Activated naive CD4-positive, alpha-beta T cell treated with anti-CD3 and anti-CD28 coated beads, Interleukin-2, amount 50 U/mL, for 72 hours (primary cell): ENCODE measurements at regions not wholly inside any gene's neighbourhood (a gene's known extent, or its start where the extent isn't known, plus 50 kb on each side); places are given as distances from the start of the nearest gene placed in this dataset.
"Not testable (repeated sequence)": the region's sequence is repeated elsewhere in the genome, so short reads cannot be mapped to it uniquely, and the experiment has no call there.

Experiments used
- ATAC-seq, 2 donors: fragments of 150-1000 bp; cut with Tn5 transposase; 2 replicates each; pipeline ENCODE4 v1.10.0; 2021; ENCODE audit warnings: mild to moderate bottlenecking in 2 of 2, moderate library complexity in 2 of 2
- DNase-seq, 2 donors: peaks; one replicate each; pipeline ENCODE4 v3.0.0; 2021 to 2022; ENCODE audit warnings: low spot score in 2 of 2
- H3K27ac Mint-ChIP-seq, 2 donors: one replicate each; pipeline ENCODE4 v1.8.0; 2022; ENCODE audit warnings: mild to moderate bottlenecking in 2 of 2, mixed read lengths in 2 of 2
- H3K36me3 Mint-ChIP-seq, 2 donors: one replicate each; pipeline ENCODE4 v1.8.0; 2022; ENCODE audit warnings: mixed read lengths in 2 of 2
- H3K9me3 Mint-ChIP-seq, 2 donors: one replicate each; pipeline ENCODE4 v1.8.0; 2022; ENCODE audit warnings: mixed read lengths in 2 of 2

DNA sequence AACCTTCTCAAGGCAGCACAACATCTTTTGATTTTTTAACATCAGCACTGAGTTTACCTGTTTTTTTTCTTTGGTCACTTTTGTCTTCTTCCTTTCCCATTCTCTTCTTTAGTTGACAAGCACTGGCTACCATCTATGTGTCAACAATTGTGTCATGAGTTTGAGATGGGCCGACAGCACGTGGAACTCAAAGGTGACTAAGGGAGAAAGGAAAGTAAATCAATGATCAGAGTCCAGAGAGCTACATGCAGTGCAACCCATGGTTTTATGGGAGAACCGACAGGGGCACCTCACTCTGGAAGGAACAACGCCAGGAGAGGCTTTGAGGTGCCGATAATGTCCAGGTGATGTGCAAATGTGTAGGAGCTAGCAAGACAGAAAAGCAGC is 755.5 kb downstream of the RNF144A start:
- ATAC-seq (peak; percentile 46 to 56), DNase-seq (no peak)
- Mint-ChIP-seq H3K9me3 (peaks cover 9% of the 10 kb centered on the region in 2 donors), H3K27ac (peak overlapping the region; percentile 1 to 80), H3K36me3 (peaks cover 23 to 39% of the 10 kb centered on the region in 2 donors)

DNA sequence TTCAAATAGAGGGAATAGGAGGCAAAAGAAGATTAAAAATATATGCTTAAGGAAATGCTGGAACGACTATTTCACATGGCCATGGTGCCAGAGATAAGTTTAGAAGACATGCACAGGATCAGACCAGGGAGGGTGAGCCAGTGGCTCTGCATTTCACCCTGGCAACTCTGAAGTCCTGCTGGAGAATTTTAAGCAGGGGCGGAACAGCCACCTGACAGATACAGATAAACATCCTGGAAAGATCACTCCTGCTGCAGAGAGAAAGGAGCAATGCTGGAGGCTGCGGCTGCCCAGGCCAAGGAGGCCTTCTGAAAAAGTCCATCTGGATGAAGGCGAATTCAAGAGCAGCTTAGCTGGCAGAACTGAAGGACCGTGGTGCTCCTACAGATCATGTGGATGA is 755.9 kb downstream of the RNF144A start:
- peaks cover 9% of the 10 kb centered on the region in 2 donors for H3K9me3 Mint-ChIP-seq
- H3K27ac Mint-ChIP-seq: peak overlapping the region in 1 of 2 donors; percentile 80
- ATAC-seq: no peak
- H3K36me3 Mint-ChIP-seq: peaks cover 23 to 39% of the 10 kb centered on the region in 2 donors
- DNase-seq: no peak

DNA sequence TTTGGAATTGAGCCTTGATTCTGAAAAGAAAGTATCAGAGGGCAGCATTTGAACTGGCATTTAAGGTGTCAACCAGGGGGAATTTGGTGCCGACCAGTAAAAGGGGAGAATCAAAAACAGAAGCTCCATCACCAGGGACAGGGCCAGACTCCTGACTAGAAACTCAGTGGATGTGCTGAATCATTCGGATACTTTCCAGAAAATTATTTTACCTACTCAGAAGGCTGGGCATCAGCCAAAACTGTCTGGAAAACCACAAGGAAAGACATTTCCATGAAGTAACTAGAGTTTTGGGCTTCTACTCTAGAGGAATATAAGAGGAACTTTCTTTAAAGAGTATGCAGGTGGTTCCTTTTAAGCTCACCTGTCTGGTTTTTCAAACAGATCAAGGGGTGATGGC is 756.6 kb downstream of the RNF144A start:
- Mint-ChIP-seq H3K36me3 (peaks cover 23 to 39% of the 10 kb centered on the region in 2 donors), H3K9me3 (peaks cover 9% of the 10 kb centered on the region in 2 donors), H3K27ac (no peak overlapping the region)
- DNase-seq (no peak), ATAC-seq (no peak)

DNA sequence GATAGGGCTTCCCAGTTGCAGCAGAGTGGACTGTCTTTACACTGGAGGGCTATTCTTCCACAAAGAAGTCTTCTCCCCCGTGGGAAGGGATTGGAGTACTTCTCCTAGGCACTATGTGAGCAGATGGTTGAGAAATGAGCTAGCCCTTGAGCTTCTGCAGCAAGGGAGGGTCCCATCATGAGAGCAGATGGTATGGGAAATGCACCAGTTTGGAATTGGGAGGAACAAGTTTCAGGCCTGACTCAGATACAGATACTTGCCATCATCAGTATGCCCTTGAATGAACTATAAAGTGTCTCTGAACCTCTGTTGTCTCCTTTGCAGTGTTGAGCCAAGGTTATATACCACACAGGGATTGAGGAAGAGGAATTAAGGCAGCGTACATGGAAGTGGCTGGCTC is 757.4 kb downstream of the RNF144A start:
- Mint-ChIP-seq H3K27ac (no peak overlapping the region), H3K36me3 (peaks cover 23 to 39% of the 10 kb centered on the region in 2 donors), H3K9me3 (peaks cover 9% of the 10 kb centered on the region in 2 donors)
- no peak for ATAC-seq
- no peak for DNase-seq

DNA sequence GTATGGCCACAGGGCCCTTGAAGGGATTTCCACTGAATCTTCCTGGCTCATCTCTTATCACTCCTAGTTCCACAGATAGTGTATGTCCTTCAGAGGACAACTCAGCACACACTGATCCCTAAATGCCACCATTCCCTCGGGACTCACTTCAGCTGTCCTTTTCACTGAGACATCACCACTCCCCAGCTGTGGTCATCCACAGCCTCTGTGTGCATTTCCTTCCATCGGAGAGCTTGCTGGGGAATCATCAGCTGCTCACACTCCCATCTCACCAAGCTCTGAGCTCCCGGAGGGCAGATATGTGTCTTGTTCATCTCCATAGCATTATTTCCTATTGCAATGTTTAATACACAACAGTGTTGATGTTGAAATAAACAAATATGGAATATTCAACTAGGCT is 759.5 kb downstream of the RNF144A start:
- peaks cover 17 to 32% of the 10 kb centered on the region in 2 donors for H3K36me3 Mint-ChIP-seq
- H3K9me3 Mint-ChIP-seq: peaks cover 5 to 9% of the 10 kb centered on the region in 2 donors
- DNase-seq (no peak), ATAC-seq (no peak)
- no peak overlapping the region for H3K27ac Mint-ChIP-seq

DNA sequence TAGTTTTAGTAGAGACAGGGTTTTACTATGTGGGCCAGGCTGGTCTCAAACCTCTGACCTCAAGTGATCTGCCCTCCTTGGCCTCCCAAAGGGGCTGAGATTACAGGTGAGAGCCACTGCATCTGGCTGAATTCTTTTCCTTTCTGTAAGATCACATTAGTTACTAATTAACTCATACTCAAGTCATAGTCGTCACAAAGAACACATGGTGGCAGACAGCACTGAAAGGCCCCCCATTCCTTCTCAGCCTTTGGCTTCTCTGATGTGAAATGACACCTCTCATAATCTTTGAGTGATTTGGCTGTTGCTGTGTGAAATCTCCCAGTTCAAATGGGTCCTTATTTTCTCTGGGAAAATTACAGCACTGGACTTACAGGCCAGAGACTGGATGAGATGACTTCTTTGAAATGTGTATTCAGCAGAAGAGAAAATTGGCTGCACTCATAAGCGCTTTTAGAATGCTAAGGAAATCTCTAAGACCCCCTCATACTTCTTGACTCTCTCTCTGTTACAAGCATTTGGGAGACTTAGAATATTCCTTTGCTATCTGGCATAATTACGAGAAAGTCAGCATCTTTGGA is 764.8 kb downstream of the RNF144A start:
- H3K36me3 Mint-ChIP-seq: no peaks in the 10 kb centered on the region
- H3K27ac Mint-ChIP-seq: no peak overlapping the region
- DNase-seq (no peak), ATAC-seq (no peak)
- peaks cover 0 to 3% of the 10 kb centered on the region in 2 donors for H3K9me3 Mint-ChIP-seq

DNA sequence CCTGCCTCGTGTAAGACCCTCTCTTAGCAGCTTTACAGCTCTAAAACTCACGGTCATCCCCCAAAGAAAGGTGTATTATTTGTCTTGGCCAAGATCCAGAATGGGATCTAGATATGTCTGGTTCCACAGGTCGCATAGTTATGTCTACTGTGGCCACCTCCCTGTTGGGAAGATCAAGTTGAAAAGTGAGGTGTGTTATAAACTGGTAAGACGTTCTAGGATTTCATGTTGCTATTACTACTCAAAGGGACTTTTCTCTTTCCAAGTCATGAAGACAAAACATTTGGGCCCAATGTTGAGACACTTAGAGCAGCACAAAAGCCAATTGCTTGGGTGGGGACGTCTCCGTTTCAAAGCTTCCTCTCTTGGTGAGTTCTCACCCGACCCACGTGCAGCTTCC is 766.0 kb downstream of the RNF144A start:
- DNase-seq (no peak), ATAC-seq (no peak)
- H3K9me3 Mint-ChIP-seq: peaks cover 0 to 3% of the 10 kb centered on the region in 2 donors
- no peak overlapping the region for H3K27ac Mint-ChIP-seq
- no peaks in the 10 kb centered on the region for H3K36me3 Mint-ChIP-seq

DNA sequence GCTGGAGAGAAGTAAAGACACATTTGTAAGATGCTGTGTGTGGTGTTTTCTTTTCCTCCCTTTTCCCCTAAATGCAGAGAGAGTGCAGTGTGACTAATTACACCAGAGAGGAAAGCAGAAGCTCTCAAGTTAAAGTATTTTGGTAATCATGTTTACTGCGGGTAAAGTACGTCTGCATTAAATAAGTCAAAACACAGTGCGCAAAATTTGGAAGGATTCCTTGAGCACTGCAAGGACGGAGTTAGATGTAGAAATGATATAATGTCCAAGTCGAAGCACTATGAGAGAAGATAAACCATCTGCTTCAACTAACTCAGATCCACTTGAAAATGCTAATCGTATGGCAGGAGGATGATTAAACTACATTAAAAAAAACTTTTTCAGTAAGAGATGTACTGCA is 766.5 kb downstream of the RNF144A start:
- H3K36me3 Mint-ChIP-seq: no peaks in the 10 kb centered on the region
- DNase-seq (no peak), ATAC-seq (no peak)
- peaks cover 0 to 3% of the 10 kb centered on the region in 2 donors for H3K9me3 Mint-ChIP-seq
- H3K27ac Mint-ChIP-seq: no peak overlapping the region

DNA sequence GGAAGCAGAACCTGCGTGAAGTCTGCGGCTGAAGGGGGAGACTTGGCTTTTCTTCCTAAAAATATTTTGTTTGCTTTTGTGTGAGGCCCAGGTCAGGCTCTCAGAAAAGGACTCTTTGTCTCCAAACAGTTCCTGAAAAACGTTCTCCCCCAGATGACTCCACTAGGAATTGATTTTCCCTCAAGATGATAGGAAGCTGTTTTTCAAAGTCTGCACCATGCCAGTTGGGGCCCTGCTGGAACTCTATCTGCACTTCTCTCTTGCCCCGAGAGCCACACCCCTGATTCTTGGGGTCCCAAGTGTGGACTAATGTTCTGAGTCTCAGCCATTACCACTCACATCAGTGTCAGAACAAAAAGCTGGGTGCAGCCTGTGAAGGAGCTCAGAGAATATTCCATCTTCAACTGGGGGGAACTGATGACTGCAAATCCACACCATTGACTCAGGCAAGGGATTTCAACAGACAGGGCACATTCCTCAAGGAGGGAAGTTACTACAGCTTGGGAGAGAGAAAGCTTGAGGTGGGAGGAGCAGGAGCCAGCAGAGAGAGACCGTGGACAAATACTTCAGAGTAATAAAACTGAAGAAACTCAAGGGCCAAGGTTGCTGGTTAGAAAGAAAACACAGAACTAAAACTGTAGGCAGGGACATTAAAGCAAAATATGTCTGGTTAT is 768.3 kb downstream of the RNF144A start:
- ATAC-seq: no peak
- peaks cover 0 to 3% of the 10 kb centered on the region in 2 donors for H3K9me3 Mint-ChIP-seq
- no peaks in the 10 kb centered on the region for H3K36me3 Mint-ChIP-seq

DNA sequence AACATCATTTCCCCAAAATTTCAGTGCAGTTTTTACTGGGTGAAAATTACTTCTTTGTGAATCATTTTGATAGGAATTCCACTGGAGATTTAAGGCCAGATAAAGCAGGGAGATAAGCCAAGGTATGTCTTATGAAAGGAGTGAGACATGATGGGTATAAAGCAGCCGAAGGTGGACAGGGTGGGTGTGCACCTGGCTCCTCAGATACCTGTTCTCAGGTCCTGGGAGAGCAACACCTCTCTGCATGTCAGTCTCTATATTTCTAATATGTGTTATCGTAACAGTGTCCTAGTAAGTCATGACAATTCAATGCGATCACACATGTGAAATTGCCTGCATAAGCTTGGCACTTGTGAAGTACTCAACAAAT is 768.8 kb downstream of the RNF144A start:
- ATAC-seq: no peak
- DNase-seq: no peak
- no peak overlapping the region for H3K27ac Mint-ChIP-seq
- H3K9me3 Mint-ChIP-seq: peaks cover 0 to 3% of the 10 kb centered on the region in 2 donors
- no peaks in the 10 kb centered on the region for H3K36me3 Mint-ChIP-seq

More for the DNA sequence above, 768.3 kb downstream of the RNF144A start:
- H3K27ac Mint-ChIP-seq: no peak overlapping the region
- no peak for DNase-seq

DNA sequence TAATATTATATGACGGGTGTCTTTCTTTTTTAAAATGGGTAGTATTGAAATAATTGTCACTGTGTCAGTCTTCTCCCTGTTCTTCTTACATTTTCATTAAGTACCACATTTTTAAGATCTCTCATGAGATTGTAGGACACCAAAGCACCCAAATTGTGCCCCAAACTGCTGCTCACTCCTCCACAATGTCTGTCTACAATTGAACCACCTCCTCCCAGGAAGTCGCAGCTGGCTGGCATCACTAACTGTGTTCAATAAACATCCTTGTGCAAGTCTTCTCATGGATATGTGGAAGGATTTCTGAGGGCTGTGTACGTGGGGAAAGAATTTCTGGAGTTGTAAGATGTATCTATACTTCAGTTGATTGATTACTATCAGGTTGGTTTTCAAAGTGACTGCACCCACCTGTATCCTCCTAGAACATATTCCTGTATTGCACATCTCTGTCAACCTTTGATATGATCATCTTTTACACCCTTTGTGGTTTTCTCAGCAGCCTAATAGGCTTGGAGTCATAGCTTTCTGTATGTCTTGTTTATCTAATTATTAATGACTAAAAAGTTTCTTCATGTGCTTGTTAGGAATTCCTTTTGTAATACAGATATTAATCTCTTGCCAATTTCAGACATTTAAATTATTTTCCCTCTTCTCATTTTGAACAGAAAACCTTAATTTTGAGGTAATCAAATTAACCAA is 774.9 kb downstream of the RNF144A start:
- no peak for DNase-seq
- ATAC-seq: no peak
- Mint-ChIP-seq H3K36me3 (peaks cover 6 to 16% of the 10 kb centered on the region in 2 donors), H3K9me3 (peaks cover 0 to 13% of the 10 kb centered on the region in 2 donors), H3K27ac (no peak overlapping the region)

DNA sequence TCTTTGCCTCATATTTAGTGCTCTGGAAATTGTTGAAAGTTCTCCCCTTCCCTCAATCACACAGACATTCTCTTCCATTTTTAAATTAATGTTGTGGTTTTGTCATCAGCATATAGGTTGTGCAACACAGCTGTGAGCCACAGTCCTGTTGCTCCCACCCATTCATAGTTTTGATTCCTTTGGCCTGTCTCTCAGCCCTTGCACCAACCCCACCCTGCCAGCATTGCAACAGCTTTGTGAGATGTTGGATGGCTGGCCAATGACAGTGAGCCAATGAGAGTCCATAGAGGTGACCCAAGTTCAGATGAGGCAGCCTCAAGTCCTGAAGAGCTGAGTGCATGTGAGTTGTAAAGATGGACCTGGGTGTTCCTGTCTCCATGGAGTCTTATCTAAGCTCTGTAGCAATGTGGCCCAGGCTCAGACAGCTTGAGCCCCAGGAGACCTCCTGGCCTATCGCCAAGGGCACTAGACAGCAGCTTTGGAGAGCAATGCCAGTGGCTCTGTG is 775.5 kb downstream of the RNF144A start:
- peaks cover 0 to 13% of the 10 kb centered on the region in 2 donors for H3K9me3 Mint-ChIP-seq
- H3K36me3 Mint-ChIP-seq: peaks cover 6 to 16% of the 10 kb centered on the region in 2 donors
- DNase-seq (no peak), ATAC-seq (no peak)
- H3K27ac Mint-ChIP-seq: no peak overlapping the region

DNA sequence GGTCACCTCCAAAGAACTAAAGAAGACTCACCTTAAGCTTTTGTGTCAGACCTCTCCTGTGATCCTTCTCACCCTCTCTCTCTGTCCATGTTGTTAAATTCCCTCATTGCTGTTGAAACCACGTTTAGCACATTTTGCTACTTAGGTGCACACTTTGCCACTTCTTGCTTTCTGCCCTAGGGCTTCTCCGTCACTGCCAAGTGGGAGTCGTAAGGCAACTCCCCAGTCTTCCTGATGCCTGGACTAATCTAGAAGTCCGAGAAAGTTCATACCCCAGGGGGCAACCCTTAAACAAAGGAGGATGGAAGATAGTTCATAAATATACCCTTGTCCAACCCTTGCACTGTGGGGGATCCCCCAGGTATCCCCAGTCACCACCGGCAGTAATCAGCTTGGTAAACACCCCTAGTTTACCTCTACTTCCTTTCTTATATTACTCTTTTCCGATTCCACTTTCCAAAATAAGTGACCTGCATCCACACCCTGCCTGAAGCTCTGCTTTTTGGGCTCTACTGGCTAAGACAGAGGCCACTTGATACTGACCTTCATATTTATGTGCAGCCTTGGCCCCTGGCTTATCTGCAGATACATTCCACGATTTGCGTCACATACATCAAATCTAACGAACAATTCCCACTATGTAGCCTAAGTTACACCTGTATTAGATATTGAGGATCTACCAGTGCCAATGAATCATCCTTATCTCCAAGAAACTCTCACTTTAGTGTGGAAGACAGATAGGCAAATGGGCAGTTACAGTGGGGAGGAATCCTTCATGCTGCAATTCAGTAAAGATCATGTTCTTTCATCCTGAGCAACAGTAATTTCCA is 776.2 kb downstream of the RNF144A start:
- Mint-ChIP-seq H3K9me3 (peaks cover 0 to 13% of the 10 kb centered on the region in 2 donors), H3K36me3 (peaks cover 6 to 16% of the 10 kb centered on the region in 2 donors), H3K27ac (peak overlapping the region in 1 of 2 donors; percentile 24)
- DNase-seq (no peak), ATAC-seq (no peak)

DNA sequence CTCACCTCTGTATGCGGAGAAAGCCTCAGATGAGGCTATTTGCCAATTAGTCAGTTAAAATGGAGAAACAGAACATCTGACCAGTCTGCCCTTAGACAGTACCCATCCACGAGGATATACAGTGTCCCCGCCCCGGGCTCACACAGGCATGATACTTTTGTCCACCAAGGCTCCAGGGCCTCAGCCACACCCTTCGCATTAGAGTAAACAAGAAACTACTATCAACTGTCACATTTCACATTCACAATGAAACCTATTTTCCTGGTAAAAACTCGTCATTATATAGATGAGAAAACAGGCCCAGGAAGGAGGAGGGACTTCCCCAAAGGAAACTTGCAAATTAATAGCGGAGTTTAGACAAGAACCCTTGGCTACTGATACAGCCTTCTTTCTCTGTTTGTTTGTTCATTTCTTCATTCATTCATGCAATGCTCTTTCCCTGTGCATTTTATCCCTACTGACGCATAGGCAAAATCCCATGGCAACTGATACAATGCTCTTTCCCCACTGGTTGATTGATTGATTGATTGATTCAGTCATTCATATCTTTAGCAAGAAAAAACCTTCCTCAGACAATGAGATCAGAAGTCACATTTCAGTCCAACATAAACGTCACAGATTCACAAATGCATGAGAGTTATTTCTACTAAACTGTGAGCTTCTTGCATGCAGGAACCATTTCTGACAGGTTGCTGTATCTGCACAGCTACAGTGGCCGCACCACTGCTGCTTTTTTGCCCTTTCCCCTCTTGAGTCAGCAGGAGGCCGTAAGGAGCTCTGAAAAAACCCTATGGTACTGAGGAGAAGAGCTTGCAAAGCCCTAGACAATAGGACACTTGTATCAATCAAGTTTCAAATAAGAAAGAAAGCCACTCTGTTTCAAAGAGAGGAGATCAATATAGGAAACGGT is 777.1 kb downstream of the RNF144A start:
- H3K9me3 Mint-ChIP-seq: peaks cover 0 to 13% of the 10 kb centered on the region in 2 donors
- H3K36me3 Mint-ChIP-seq: peaks cover 6 to 16% of the 10 kb centered on the region in 2 donors
- ATAC-seq: peak; percentile 52 to 67
- DNase-seq: no peak
- peak overlapping the region; percentile 24 to 69 for H3K27ac Mint-ChIP-seq

DNA sequence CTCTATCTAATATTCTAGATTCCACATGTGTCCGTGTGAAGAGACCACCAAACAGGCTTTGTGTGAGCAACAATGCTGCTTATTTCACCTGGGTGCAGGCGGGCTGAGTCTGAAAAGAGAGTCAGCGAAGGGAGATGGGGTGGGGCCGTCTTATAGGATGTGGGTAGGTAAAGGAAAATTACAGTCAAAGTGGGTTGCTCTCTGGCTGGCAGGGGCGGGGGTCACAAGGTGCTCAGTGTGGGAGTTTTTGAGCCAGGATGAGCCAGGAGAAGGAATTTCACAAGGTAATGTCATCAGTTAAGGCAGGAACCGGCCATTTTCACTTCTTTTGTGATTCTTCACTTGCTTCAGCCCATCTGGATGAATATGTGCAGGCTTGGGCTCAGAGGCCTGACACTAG is 779.3 kb downstream of the RNF144A start:
- not testable (repeated sequence) for DNase-seq, H3K27ac Mint-ChIP-seq, ATAC-seq
- Mint-ChIP-seq H3K9me3 (peaks cover 0 to 19% of the 10 kb centered on the region in 2 donors), H3K36me3 (peaks cover 16 to 21% of the 10 kb centered on the region in 2 donors)

DNA sequence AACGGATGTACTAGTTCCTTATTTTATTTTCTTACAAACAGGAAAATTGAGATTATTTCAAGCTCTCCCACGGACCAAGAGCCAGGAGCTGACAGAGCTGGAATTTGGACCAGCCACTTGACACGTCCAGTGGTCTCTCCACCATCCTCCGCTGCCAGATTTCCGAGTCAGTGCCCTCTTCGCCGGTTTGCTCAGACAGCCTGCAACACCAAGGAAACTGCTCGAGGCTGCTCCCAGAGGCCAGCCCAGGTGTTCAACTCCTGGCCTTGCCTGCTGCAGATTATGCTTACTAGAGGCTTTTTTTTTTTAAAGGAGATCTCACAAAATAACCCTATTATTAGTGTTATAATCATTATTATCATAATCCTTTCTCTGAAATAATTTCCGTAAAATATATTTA is 779.8 kb downstream of the RNF144A start:
- Mint-ChIP-seq H3K27ac (no peak overlapping the region), H3K36me3 (peaks cover 16 to 21% of the 10 kb centered on the region in 2 donors), H3K9me3 (peaks cover 0 to 19% of the 10 kb centered on the region in 2 donors)
- DNase-seq (no peak), ATAC-seq (no peak)
